HAP-1 (cell line): ENCODE measurements at regions not wholly inside any gene's neighbourhood (a gene's known extent, or its start where the extent isn't known, plus 50 kb on each side); places are given as distances from the start of the nearest gene placed in this dataset.
"Not testable (repeated sequence)": the region's sequence is repeated elsewhere in the genome, so short reads cannot be mapped to it uniquely, and the experiment has no call there.

Source experiments
- DNase-seq, 2 experiments: peaks; one replicate each; pipeline ENCODE4 v3.0.0-alpha.2; 2016 to 2020; ENCODE audit warnings: low spot score in 2 of 2
- H3K27me3 ChIP-seq: fragments of 250-450 bp; sonication (Bioruptor Pico); 2 replicates; pipeline ENCODE4 v1.5.1; 2020; ENCODE audit warnings: low read depth, mild to moderate bottlenecking, moderate library complexity
- H3K36me3 ChIP-seq: fragments of 250-450 bp; sonication (Bioruptor Pico); replicated peaks from 2 replicates; pipeline ENCODE4 v1.5.1; 2020; ENCODE audit warnings: mild to moderate bottlenecking
- H3K4me1 ChIP-seq: fragments of 250-450 bp; sonication (Bioruptor Pico); 2 replicates; pipeline ENCODE4 v1.5.1; 2020; ENCODE audit warnings: mild to moderate bottlenecking
- H3K4me3 ChIP-seq: fragments of 250-450 bp; sonication (Bioruptor Pico); 2 replicates; pipeline ENCODE4 v1.5.1; 2020; ENCODE audit warnings: mild to moderate bottlenecking, moderate library complexity
- H3K9me3 ChIP-seq: fragments of 250-450 bp; sonication (Bioruptor Pico); 2 replicates; pipeline ENCODE4 v1.5.1; 2020; ENCODE audit warnings: mild to moderate bottlenecking, moderate library complexity
- in situ Hi-C: fragments of 300-500 bp; cut with MboI; formaldehyde crosslinking; loops from 3 replicates; pipeline ENCODE4 v1.14.3; 2020; ENCODE audit warnings: low sequenced_read_pairs, inconsistent platforms, mixed read lengths

DNA sequence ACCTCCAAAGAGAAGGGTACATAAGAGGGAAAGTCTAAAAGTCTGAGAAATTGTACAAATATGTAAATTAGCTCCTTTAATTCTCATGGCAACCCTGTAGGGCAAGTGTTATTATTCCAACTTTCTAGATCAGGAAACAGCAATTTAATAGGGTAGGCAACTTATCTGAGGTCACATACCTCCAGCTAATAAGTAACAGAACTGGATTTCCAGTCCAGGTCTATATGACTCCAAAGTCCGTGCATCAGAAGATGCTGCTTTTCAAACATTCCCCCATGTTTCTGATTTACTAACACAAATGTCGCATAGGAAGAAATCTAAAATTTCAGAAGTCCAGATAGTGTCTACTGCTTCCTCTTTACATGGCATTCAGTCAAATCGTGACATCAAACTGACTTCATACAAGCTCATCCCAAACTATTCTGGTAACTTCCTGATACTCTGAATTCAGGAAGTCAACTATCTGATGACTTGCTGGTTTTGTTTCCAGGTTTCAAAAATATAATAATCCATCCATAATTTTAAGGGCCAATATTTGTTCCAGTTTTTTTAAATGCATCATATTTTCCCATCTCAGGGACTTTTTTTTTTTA, 419.3 kb upstream of the ACVR2A start:
- no peaks in the 10 kb centered on the region for H3K9me3 ChIP-seq
- H3K27me3 ChIP-seq, result no peaks in the 10 kb centered on the region
- DNase-seq, result no peak
- H3K4me1 ChIP-seq, result no peaks in the 10 kb centered on the region; the same call in 1 of the 2 replicates
- no peak overlapping the region for H3K4me3 ChIP-seq
- in situ Hi-C loops, result no loop called here
- no peaks in the 10 kb centered on the region for H3K36me3 ChIP-seq

GRCh38 chr2:147424766-147425165, 420.1 kb upstream of the ACVR2A start:
- H3K9me3 ChIP-seq, result no peaks in the 10 kb centered on the region
- no peak overlapping the region for H3K4me3 ChIP-seq
- H3K4me1 ChIP-seq, result no peaks in the 10 kb centered on the region; the same call in 1 of the 2 replicates
- DNase-seq, result no peak
- in situ Hi-C loops, result no loop called here
- no peaks in the 10 kb centered on the region for H3K27me3 ChIP-seq
- H3K36me3 ChIP-seq, result no peaks in the 10 kb centered on the region

GRCh38 chr2:147420947-147421675, 423.7 kb upstream of the ACVR2A start:
- no peak overlapping the region for H3K4me3 ChIP-seq
- in situ Hi-C loops, result no loop called here
- H3K36me3 ChIP-seq, result no peaks in the 10 kb centered on the region
- no peaks in the 10 kb centered on the region for H3K9me3 ChIP-seq
- DNase-seq, result no peak
- H3K4me1 ChIP-seq, result no peaks in the 10 kb centered on the region; the same call in 1 of the 2 replicates
- no peaks in the 10 kb centered on the region for H3K27me3 ChIP-seq

DNA sequence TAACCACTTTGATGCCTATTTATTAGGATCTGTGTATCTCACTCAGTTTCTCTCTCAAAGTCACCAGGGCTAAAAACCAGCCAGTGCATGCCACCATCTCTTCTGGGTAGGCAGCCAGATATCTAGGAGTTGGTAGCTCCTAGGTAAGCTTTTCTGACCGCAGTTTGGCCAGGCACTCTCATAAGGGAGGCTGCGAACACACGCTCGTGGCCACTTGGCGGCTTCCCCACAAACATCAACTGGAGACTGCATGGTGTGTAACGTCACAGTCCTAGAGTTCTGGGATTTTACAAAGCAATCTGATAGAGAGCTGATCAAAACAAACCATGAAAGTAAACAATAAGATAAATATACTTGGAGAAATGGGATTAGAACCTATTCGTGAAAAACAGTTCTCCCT, 424.3 kb upstream of the ACVR2A start:
- no peaks in the 10 kb centered on the region; the same call in 1 of the 2 replicates for H3K4me1 ChIP-seq
- H3K9me3 ChIP-seq, result no peaks in the 10 kb centered on the region
- in situ Hi-C loops, result no loop called here
- no peaks in the 10 kb centered on the region for H3K27me3 ChIP-seq
- no peak overlapping the region for H3K4me3 ChIP-seq
- no peaks in the 10 kb centered on the region for H3K36me3 ChIP-seq
- no peak for DNase-seq

GRCh38 chr2:147416099-147416498, 428.7 kb upstream of the ACVR2A start:
- in situ Hi-C loops, result no loop called here
- H3K4me3 ChIP-seq, result no peak overlapping the region

DNA sequence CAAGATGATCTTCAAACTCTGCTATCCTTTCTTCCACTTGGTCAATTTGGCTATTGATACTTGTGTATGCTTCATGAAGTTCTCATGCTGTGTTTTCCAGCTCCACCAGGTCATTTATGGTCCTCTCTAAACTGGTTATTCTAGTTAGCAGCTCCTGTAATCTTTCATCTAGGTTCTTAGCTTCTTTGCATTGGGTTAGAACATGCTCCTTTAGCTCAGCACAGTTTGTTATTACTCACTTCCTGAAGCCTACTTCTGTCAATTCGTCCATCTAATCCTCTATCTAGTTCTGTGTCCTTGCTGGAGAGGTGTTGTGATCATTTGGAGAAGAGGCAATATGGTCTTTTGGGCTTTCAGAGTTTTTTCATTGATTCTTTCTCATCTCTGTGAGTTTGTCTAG, 430.2 kb upstream of the ACVR2A start:
- H3K4me3 ChIP-seq, H3K36me3 ChIP-seq, in situ Hi-C loops, H3K4me1 ChIP-seq, DNase-seq, H3K9me3 ChIP-seq, H3K27me3 ChIP-seq: not testable (repeated sequence)

More at GRCh38 chr2:147416099-147416498, 428.7 kb upstream of the ACVR2A start:
- DNase-seq, result no peak
- H3K27me3 ChIP-seq, result no peaks in the 10 kb centered on the region
- H3K9me3 ChIP-seq, result peaks cover 1% of the 10 kb centered on the region; the same call in 1 of the 2 replicates
- H3K4me1 ChIP-seq, result no peaks in the 10 kb centered on the region; the same call in 1 of the 2 replicates
- no peaks in the 10 kb centered on the region for H3K36me3 ChIP-seq

GRCh38 chr2:147408357-147408756, 436.5 kb upstream of the ACVR2A start:
- no peaks in the 10 kb centered on the region for H3K36me3 ChIP-seq
- no peak overlapping the region for H3K4me3 ChIP-seq
- H3K9me3 ChIP-seq, result peaks cover 4% of the 10 kb centered on the region
- no peaks in the 10 kb centered on the region for H3K4me1 ChIP-seq
- no peak for DNase-seq
- in situ Hi-C loops, result no loop called here
- H3K27me3 ChIP-seq, result no peaks in the 10 kb centered on the region

GRCh38 chr2:147405651-147406050, 439.2 kb upstream of the ACVR2A start:
- H3K27me3 ChIP-seq, result no peaks in the 10 kb centered on the region
- in situ Hi-C loops, result no loop called here
- H3K4me3 ChIP-seq, result no peak overlapping the region
- no peaks in the 10 kb centered on the region for H3K4me1 ChIP-seq
- no peaks in the 10 kb centered on the region for H3K36me3 ChIP-seq
- no peak for DNase-seq
- no peaks in the 10 kb centered on the region; the same call in 1 of the 2 replicates for H3K9me3 ChIP-seq

DNA sequence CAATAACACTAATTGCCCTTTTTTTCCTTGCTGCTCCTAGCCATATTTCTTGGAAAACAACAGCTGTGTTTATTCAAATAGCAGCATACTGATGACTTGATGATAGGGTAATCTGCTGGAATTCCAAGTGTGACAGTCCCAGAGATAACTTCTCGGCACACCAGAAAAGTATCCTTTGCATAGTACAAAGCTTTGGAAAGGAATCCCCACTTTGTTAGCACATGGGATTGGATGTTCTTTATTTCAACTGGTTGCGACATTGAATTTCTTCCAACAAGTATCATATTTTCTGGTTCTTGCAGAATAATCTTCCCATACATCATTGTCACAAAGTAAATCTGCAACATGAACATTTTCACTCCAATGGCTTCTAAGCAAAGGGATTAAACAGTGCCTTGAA, 445.8 kb upstream of the ACVR2A start:
- in situ Hi-C loops, result no loop called here
- H3K27me3 ChIP-seq, result no peaks in the 10 kb centered on the region
- no peaks in the 10 kb centered on the region for H3K36me3 ChIP-seq
- DNase-seq, result peak in 1 of 2 experiments; percentile 58
- H3K4me1 ChIP-seq, result peaks cover 21% of the 10 kb centered on the region
- no peaks in the 10 kb centered on the region; the same call in 1 of the 2 replicates for H3K9me3 ChIP-seq
- no peak overlapping the region for H3K4me3 ChIP-seq

DNA sequence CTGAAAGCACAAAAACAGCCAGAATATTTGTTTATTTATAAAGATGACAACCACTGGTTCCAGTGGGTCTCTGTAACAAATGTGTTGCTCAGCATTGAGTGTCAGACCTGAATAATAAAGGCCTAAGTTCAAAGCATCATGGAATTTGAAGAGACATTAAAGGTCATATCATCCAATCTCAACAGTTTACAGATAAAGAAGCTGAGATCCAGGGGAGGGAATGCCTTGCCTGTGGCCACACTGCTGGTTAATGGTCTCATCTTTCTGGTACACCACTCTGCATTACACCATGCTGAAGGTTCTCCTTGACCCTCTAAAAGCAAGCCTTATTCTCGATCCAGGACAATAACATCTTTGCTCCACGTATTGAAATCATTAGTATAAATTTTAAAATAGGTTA, 446.5 kb upstream of the ACVR2A start:
- Histone ChIP-seq H3K36me3 (no peaks in the 10 kb centered on the region), H3K4me3 (no peak overlapping the region), H3K4me1 (peaks cover 27% of the 10 kb centered on the region), H3K27me3 (no peaks in the 10 kb centered on the region), H3K9me3 (no peaks in the 10 kb centered on the region)
- no peak for DNase-seq
- in situ Hi-C loops, result no loop called here

GRCh38 chr2:147396890-147397289, 447.9 kb upstream of the ACVR2A start:
- in situ Hi-C loops, result no loop called here

DNA sequence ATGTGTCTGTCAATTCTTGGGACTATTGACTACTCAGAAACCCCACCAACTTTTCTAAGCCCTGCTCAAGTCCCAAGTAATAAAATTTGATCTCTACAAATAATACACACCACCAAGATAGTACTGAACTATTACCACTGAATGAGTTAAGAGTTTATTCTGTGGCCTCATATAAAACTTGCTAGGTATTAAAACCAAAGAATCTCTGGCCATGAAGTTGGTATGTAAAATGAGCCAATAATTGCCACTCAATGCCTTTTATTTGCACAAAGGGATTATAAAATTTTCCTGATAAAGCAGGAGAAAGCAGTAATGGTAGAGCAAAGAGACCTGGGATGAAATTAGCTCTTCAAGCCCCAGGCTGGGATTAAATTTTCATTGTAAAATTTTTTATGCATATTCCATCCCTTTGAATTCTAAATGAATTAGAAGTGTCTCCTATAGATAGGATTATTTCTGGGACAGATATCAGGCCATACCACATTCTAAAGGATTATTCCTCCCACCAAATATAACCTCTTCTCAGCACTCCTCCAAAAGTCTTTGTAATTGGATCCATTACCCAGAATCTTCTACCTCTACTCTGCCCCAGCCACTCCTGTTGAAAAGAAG, 450.5 kb upstream of the ACVR2A start:
- Histone ChIP-seq H3K4me1 (peaks cover 40% of the 10 kb centered on the region), H3K27me3 (no peaks in the 10 kb centered on the region), H3K9me3 (no peaks in the 10 kb centered on the region), H3K36me3 (no peaks in the 10 kb centered on the region), H3K4me3 (no peak overlapping the region)
- in situ Hi-C loops, result no loop called here
- peak in 1 of 2 experiments; percentile 96 for DNase-seq

More at GRCh38 chr2:147396890-147397289, 447.9 kb upstream of the ACVR2A start:
- no peaks in the 10 kb centered on the region for H3K27me3 ChIP-seq
- peaks cover 34% of the 10 kb centered on the region for H3K4me1 ChIP-seq
- DNase-seq, result no peak
- H3K9me3 ChIP-seq, result no peaks in the 10 kb centered on the region
- no peaks in the 10 kb centered on the region for H3K36me3 ChIP-seq
- H3K4me3 ChIP-seq, result no peak overlapping the region

DNA sequence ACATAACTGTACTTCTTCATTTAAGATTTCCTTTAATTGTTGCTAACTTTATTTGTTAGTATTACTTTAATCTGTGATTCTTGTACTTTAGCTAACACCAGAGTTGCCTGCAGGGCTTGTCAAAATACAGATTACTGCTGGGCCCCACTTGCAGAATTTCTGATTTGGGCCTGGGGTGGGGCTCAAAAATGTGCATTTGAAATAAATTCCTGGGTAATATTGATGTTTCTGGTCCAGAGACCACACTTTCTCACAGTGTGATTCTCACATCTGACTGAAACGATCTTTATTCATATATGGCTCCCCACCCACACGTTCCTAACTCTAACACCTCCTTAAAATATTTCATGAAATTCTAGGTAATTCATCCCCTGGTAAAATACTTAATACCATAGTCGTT, 452.6 kb upstream of the ACVR2A start:
- in situ Hi-C loops, result no loop called here
- H3K9me3 ChIP-seq, result no peaks in the 10 kb centered on the region
- no peak for DNase-seq
- H3K27me3 ChIP-seq, result no peaks in the 10 kb centered on the region
- peaks cover 33% of the 10 kb centered on the region for H3K4me1 ChIP-seq
- H3K4me3 ChIP-seq, result no peak overlapping the region
- no peaks in the 10 kb centered on the region for H3K36me3 ChIP-seq

- Histone ChIP-seq H3K4me3 (no peak overlapping the region), H3K27me3 (no peaks in the 10 kb centered on the region), H3K4me1 (peaks cover 33% of the 10 kb centered on the region), H3K9me3 (no peaks in the 10 kb centered on the region), H3K36me3 (no peaks in the 10 kb centered on the region)
- no peak for DNase-seq
- in situ Hi-C loops, result no loop called here
Measured at GRCh38 chr2:147390475-147390874, 454.4 kb upstream of the ACVR2A start.
